SK-N-SH treated with all-trans-retinoic acid at 6 μM for 48 hours (cell line): ENCODE measurements at regions not wholly inside any gene's neighbourhood (a gene's known extent, or its start where the extent isn't known, plus 50 kb on each side); places are given as distances from the start of the nearest gene placed in this dataset.
"Not testable (repeated sequence)": the region's sequence is repeated elsewhere in the genome, so short reads cannot be mapped to it uniquely, and the experiment has no call there.

Source experiments
- ATAC-seq: fragments of 200-7000 bp; cut with Tn5 transposase; 3 replicates; pipeline ENCODE4 v1.9.1; 2020; ENCODE audit warnings: mild to moderate bottlenecking, moderate library complexity
- ARNTL ChIP-seq: fragments of 450-650 bp; formaldehyde crosslinking; IDR thresholded peaks from 2 replicates; pipeline ENCODE4 v1.5.0; 2020; ENCODE audit warnings: low read depth, mild to moderate bottlenecking, moderate library complexity, borderline replicate concordance
- CREB5 ChIP-seq: fragments of 250-450 bp; sonication (Bioruptor Pico); IDR thresholded peaks from 2 replicates; pipeline ENCODE4 v1.5.1; 2020; ENCODE audit warnings: low read depth, mild to moderate bottlenecking, moderate library complexity
- CSDC2 ChIP-seq: fragments of 250-450 bp; sonication (Bioruptor Pico); IDR thresholded peaks from 2 replicates; pipeline ENCODE4 v1.5.0; 2020; ENCODE audit warnings: mild to moderate bottlenecking, moderate library complexity
- CSRNP3 ChIP-seq: fragments of 250-450 bp; sonication (Bioruptor Pico); IDR thresholded peaks from 2 replicates; pipeline ENCODE4 v1.5.1; 2021; ENCODE audit warnings: mild to moderate bottlenecking, moderate library complexity
- ESRRG ChIP-seq: fragments of 250-450 bp; sonication (Bioruptor Pico); IDR thresholded peaks from 2 replicates; pipeline ENCODE4 v1.6.1; 2021; ENCODE audit warnings: mild to moderate bottlenecking
- GLIS3 ChIP-seq: fragments of 250-450 bp; sonication (Bioruptor Pico); IDR thresholded peaks from 2 replicates; pipeline ENCODE4 v1.5.0; 2020; ENCODE audit warnings: mild to moderate bottlenecking, moderate library complexity
- ISL1 ChIP-seq: fragments of 250-450 bp; sonication (Bioruptor Pico); IDR thresholded peaks from 2 replicates; pipeline ENCODE4 v2.1.2; 2022; ENCODE audit warnings: mild to moderate bottlenecking, moderate library complexity
- OSR1 ChIP-seq: fragments of 250-450 bp; sonication (Bioruptor Pico); IDR thresholded peaks from 2 replicates; pipeline ENCODE4 v1.8.0; 2022; ENCODE audit warnings: moderate library complexity, mild to moderate bottlenecking, inconsistent platforms
- POU6F1 ChIP-seq: fragments of 250-450 bp; sonication (Bioruptor Pico); IDR thresholded peaks from 2 replicates; pipeline ENCODE4 v1.8.0; 2021; ENCODE audit warnings: low read depth, mild to moderate bottlenecking, moderate library complexity, borderline replicate concordance
- PPARA ChIP-seq: fragments of 250-450 bp; sonication (Bioruptor Pico); IDR thresholded peaks from 2 replicates; pipeline ENCODE4 v1.5.0; 2020; ENCODE audit warnings: mild to moderate bottlenecking, borderline replicate concordance
- RARB ChIP-seq: fragments of 250-450 bp; sonication (Bioruptor Pico); IDR thresholded peaks from 2 replicates; pipeline ENCODE4 v1.8.0; 2021; ENCODE audit warnings: mild to moderate bottlenecking, moderate library complexity
- SNAI2 ChIP-seq: fragments of 250-450 bp; sonication (Bioruptor Pico); IDR thresholded peaks from 2 replicates; pipeline ENCODE4 v1.5.0; 2020; ENCODE audit warnings: mild to moderate bottlenecking, moderate library complexity
- TCF4 ChIP-seq: fragments of 250-450 bp; sonication (Bioruptor Pico); IDR thresholded peaks from 2 replicates; pipeline ENCODE4 v1.8.0; 2021; ENCODE audit warnings: mild to moderate bottlenecking, moderate library complexity, borderline replicate concordance
- TOX ChIP-seq: fragments of 250-450 bp; sonication (Bioruptor Pico); IDR thresholded peaks from 2 replicates; pipeline ENCODE4 v1.8.0; 2021; ENCODE audit warnings: mild to moderate bottlenecking, moderate library complexity, borderline replicate concordance
- TSHZ2 ChIP-seq: fragments of 250-450 bp; sonication (Bioruptor Pico); IDR thresholded peaks from 2 replicates; pipeline ENCODE4 v1.5.0; 2020; ENCODE audit warnings: mild to moderate bottlenecking, moderate library complexity
- ZC3H10 ChIP-seq: fragments of 250-450 bp; sonication (Bioruptor Pico); IDR thresholded peaks from 2 replicates; pipeline ENCODE4 v1.5.1; 2021; ENCODE audit warnings: mild to moderate bottlenecking, moderate library complexity
- ZFP3 ChIP-seq: fragments of 250-450 bp; sonication (Bioruptor Pico); IDR thresholded peaks from 2 replicates; pipeline ENCODE4 v1.5.0; 2020; ENCODE audit warnings: mild to moderate bottlenecking, moderate library complexity
- ZFP30 ChIP-seq: fragments of 450-650 bp; formaldehyde crosslinking; IDR thresholded peaks from 2 replicates; pipeline ENCODE4 v1.5.0; 2022; ENCODE audit warnings: mild to moderate bottlenecking, moderate library complexity
- ZNF565 ChIP-seq: fragments of 450-650 bp; formaldehyde crosslinking; conservative IDR thresholded peaks from 2 replicates; pipeline ENCODE4 v1.5.0; 2020; ENCODE audit warnings: low read depth, mild to moderate bottlenecking, moderate library complexity
- ZNF70 ChIP-seq: fragments of 450-650 bp; formaldehyde crosslinking; IDR thresholded peaks from 2 replicates; pipeline ENCODE4 v1.5.0; 2020; ENCODE audit warnings: mild to moderate bottlenecking, moderate library complexity
- ZNF8 ChIP-seq: fragments of 450-650 bp; formaldehyde crosslinking; IDR thresholded peaks from 2 replicates; pipeline ENCODE4 v1.5.0; 2020; ENCODE audit warnings: mild to moderate bottlenecking, moderate library complexity

- no peak for TF ChIP-seq CREB5 (CRISPR knock-in tag)
Observed at GRCh38 chr12:94841177-94841576, 162.3 kb downstream of the NDUFA12 start (continued).

- no peak for ATAC-seq
Observed at GRCh38 chr12:94839347-94839746, 164.2 kb downstream of the NDUFA12 start.

GRCh38 chr12:94836952-94837670, 166.4 kb downstream of the NDUFA12 start:
- ATAC-seq: not testable (repeated sequence)

More at GRCh38 chr12:94839347-94839746, 164.2 kb downstream of the NDUFA12 start:
- TF ChIP-seq SNAI2 (CRISPR knock-in tag): no peak
- no peak for TF ChIP-seq ESRRG (CRISPR knock-in tag)
- TF ChIP-seq TOX (CRISPR knock-in tag): no peak
- no peak for TF ChIP-seq ZNF70 (CRISPR knock-in tag)
- TF ChIP-seq CSDC2 (CRISPR knock-in tag): no peak
- no peak for TF ChIP-seq RARB (CRISPR knock-in tag)
- TF ChIP-seq ZNF8 (CRISPR knock-in tag): no peak
- TF ChIP-seq CSRNP3: no peak
- TF ChIP-seq TSHZ2 (CRISPR knock-in tag): no peak
- no peak for TF ChIP-seq ARNTL (CRISPR knock-in tag)
- no peak for TF ChIP-seq TCF4 (CRISPR knock-in tag)
- TF ChIP-seq ZC3H10: no peak
- no peak for TF ChIP-seq ZNF565 (CRISPR knock-in tag)
- no peak for TF ChIP-seq POU6F1 (CRISPR knock-in tag)
- no peak for TF ChIP-seq ZFP3 (CRISPR knock-in tag)
- no peak for TF ChIP-seq GLIS3 (CRISPR knock-in tag)
- TF ChIP-seq ISL1 (CRISPR knock-in tag): no peak
- TF ChIP-seq ZFP30 (CRISPR knock-in tag): no peak
- no peak for TF ChIP-seq OSR1
- no peak for TF ChIP-seq PPARA (CRISPR knock-in tag)
- TF ChIP-seq, all 23 proteins: peak for 0

- TF ChIP-seq ZC3H10 (no peak), TSHZ2 (CRISPR knock-in tag) (no peak), ESRRG (CRISPR knock-in tag) (no peak), POU6F1 (CRISPR knock-in tag) (no peak), ZFP3 (CRISPR knock-in tag) (no peak), OSR1 (no peak), CREB5 (CRISPR knock-in tag) (no peak), ISL1 (CRISPR knock-in tag) (no peak), RARB (CRISPR knock-in tag) (no peak), ZFP30 (CRISPR knock-in tag) (no peak)
- ATAC-seq: no peak
Observed at GRCh38 chr12:94834036-94834625, 169.4 kb downstream of the NDUFA12 start.
